ENCODE measurements at regions not wholly inside any gene's neighbourhood (a gene's known extent, or its start where the extent isn't known, plus 50 kb on each side); places are given as distances from the start of the nearest gene placed in this dataset.

DNA sequence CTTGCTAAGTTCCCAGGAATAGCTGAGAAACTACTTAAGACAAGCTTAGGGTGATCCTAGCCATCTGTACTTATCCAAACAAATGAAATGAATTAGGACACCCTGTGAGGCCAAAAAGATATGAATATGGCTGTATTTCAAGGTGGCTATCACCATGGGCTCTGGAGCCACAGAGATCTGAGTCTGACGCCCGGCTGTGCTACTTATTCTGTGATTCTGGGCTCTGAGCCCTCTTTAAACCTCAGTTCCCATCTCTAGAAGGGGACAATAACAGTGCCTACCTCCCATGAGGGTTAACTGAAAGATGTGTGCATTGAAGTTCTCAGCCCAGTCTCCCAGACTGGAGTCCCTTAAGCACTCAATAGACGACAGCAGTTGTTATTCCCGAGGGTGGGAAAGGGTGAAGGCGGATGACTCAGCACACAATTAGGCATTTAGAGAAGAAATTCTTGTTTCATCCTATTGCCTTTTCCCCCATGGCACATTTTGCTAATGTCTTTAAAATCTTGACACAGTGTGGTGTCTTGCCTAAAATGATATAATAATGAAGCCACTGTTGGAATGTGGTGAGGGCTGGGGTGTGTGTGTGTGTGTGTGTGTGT, 132.5 kb downstream of the ADAMTS15 start:
- TF ChIP-seq, protein P1, sequence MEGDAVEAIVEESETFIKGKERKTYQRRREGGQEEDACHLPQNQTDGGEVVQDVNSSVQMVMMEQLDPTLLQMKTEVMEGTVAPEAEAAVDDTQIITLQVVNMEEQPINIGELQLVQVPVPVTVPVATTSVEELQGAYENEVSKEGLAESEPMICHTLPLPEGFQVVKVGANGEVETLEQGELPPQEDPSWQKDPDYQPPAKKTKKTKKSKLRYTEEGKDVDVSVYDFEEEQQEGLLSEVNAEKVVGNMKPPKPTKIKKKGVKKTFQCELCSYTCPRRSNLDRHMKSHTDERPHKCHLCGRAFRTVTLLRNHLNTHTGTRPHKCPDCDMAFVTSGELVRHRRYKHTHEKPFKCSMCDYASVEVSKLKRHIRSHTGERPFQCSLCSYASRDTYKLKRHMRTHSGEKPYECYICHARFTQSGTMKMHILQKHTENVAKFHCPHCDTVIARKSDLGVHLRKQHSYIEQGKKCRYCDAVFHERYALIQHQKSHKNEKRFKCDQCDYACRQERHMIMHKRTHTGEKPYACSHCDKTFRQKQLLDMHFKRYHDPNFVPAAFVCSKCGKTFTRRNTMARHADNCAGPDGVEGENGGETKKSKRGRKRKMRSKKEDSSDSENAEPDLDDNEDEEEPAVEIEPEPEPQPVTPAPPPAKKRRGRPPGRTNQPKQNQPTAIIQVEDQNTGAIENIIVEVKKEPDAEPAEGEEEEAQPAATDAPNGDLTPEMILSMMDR (IDR thresholded peaks at IDR 0.05) = no peak
- TF ChIP-seq POLR2A (IDR thresholded peaks at IDR 0.05) (no peak), EP300 (IDR thresholded peaks at IDR 0.05) (no peak)

All from ovary (tissue), 3 donors.